NCI-H82 treated with DMSO at 0.1 percent for 48 hours (cell line): ENCODE measurements at regions not wholly inside any gene's neighbourhood (a gene's known extent, or its start where the extent isn't known, plus 50 kb on each side); places are given as distances from the start of the nearest gene placed in this dataset.

Experiments
- DNase-seq: peaks from one replicate; lab custom pipeline; 2025; ENCODE audit not compliant: unreplicated experiment; lab: John Stamatoyannopoulos, UW

- peak; percentile 41 for DNase-seq
These were observed 52.8 kb upstream of the LYPLAL1 start for GRCh38 chr1:219120624-219121544.

DNA sequence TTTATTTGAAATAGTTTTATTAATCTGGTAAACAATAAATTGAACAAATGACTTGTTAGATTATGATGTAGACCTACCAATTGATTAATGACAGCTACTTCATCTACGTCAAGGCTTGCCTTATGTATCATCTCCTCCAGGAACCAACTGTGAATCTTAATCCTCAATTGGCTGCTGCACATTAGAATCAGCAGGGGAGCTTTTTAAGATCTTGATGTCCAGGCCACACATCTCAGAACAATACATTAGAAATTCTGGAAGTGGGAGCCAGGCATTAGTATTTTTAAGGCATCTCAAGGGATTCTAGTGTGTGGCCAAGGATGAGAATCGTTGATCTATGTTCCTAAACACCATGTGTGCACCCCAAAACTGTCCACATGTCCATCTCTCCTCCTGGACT is 52.0 kb upstream of the LYPLAL1 start:
- DNase-seq, result no peak

- DNase-seq, result no peak
These were observed 50.6 kb upstream of the LYPLAL1 start for GRCh38 chr1:219123036-219123435.
